ENCODE measurements at regions not wholly inside any gene's neighbourhood (a gene's known extent, or its start where the extent isn't known, plus 50 kb on each side); places are given as distances from the start of the nearest gene placed in this dataset.

GRCh38 chr16:66152181-66152580 lies 214.3 kb upstream of the CDH5 start:
- Histone ChIP-seq H3K27me3 (no peaks in the 10 kb centered on the region), H3K9me3 (no peaks in the 10 kb centered on the region)

GRCh38 chr16:66150698-66151482 lies 215.6 kb upstream of the CDH5 start:
- intact Hi-C loops (cut with DNase I) = no loop called here
- H3K36me3 ChIP-seq = no peaks in the 10 kb centered on the region
- ATAC-seq (peak in 5 of 8 donors; percentile 27 to 70 (median 41)), DNase-seq (no peak)
- TF ChIP-seq CTCF (IDR thresholded peaks at IDR 0.05) = no peak
- H3K9me3 ChIP-seq = no peaks in the 10 kb centered on the region
- 75 to 76% methylated on average over 7 of the region's 7 CpGs for WGBS, 2 donors
- H3K4me3 ChIP-seq = no peak overlapping the region
- H3K4me1 ChIP-seq = peaks cover 0 to 19% (median 10%) of the 10 kb centered on the region in 9 donors
- H3K27ac ChIP-seq = peak overlapping the region in 3 of 10 donors; percentile 33 to 50 (median 49)
- H3K27me3 ChIP-seq = no peaks in the 10 kb centered on the region

More at GRCh38 chr16:66152181-66152580, 214.3 kb upstream of the CDH5 start:
- no peak for DNase-seq
- no peak for TF ChIP-seq CTCF (IDR thresholded peaks at IDR 0.05)
- 87 to 90% methylated on average over 2 of the region's 2 CpGs for WGBS, 2 donors
- Histone ChIP-seq H3K4me1 (peaks cover 0 to 19% (median 10%) of the 10 kb centered on the region in 9 donors), H3K36me3 (no peaks in the 10 kb centered on the region), H3K27ac (no peak overlapping the region), H3K4me3 (no peak overlapping the region)
- no peak for ATAC-seq
- intact Hi-C loops (cut with DNase I) = no loop called here

GRCh38 chr16:66147291-66147690 lies 219.2 kb upstream of the CDH5 start:
- no peak for ATAC-seq
- Histone ChIP-seq H3K36me3 (no peaks in the 10 kb centered on the region), H3K27ac (no peak overlapping the region), H3K4me1 (peaks cover 0 to 19% (median 10%) of the 10 kb centered on the region in 9 donors), H3K4me3 (no peak overlapping the region), H3K9me3 (no peaks in the 10 kb centered on the region), H3K27me3 (no peaks in the 10 kb centered on the region)
- DNase-seq = no peak
- no peak for TF ChIP-seq CTCF (IDR thresholded peaks at IDR 0.05)
- whole genome bisulfite sequencing, 2 donors = 91 to 93% methylated on average over 6 of the region's 6 CpGs
- intact Hi-C loops (cut with DNase I) = no loop called here

GRCh38 chr16:66146798-66147197 lies 219.7 kb upstream of the CDH5 start:
- H3K27ac ChIP-seq = no peak overlapping the region
- H3K9me3 ChIP-seq = no peaks in the 10 kb centered on the region
- H3K4me1 ChIP-seq = peaks cover 0 to 19% (median 10%) of the 10 kb centered on the region in 9 donors
- DNase-seq = no peak
- no peak overlapping the region for H3K4me3 ChIP-seq
- H3K27me3 ChIP-seq = no peaks in the 10 kb centered on the region
- intact Hi-C loops (cut with DNase I) = no loop called here
- no peak for TF ChIP-seq CTCF (IDR thresholded peaks at IDR 0.05)
- H3K36me3 ChIP-seq = no peaks in the 10 kb centered on the region
- no peak for ATAC-seq
- WGBS, 2 donors = 90 to 92% methylated on average over 9 of the region's 9 CpGs
